ENCODE measurements at regions not wholly inside any gene's neighbourhood (a gene's known extent, or its start where the extent isn't known, plus 50 kb on each side); places are given as distances from the start of the nearest gene placed in this dataset.
"Not testable (repeated sequence)": the region's sequence is repeated elsewhere in the genome, so short reads cannot be mapped to it uniquely, and the experiment has no call there.

DNA sequence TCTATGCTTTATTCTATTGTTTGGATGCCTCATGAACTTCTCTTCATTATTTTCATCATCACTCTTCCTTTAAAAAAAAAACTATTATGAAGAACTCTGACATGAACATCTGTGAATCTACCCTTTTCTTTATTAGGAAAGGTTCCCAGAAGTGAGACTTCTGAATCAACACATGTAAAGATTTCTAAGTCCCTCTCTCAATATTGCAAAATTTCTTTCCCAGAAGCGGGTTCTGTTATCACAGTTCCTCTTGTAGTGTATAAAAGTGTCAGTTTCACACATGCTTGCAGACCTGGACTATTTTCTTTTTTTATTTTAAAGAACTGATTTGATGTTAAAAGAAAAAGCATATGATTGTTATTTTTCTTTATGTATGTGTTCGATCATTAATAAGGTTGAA lies 330.8 kb upstream of the KLF3 start:
- POLR2A ChIA-PET, result no interaction called here

DNA sequence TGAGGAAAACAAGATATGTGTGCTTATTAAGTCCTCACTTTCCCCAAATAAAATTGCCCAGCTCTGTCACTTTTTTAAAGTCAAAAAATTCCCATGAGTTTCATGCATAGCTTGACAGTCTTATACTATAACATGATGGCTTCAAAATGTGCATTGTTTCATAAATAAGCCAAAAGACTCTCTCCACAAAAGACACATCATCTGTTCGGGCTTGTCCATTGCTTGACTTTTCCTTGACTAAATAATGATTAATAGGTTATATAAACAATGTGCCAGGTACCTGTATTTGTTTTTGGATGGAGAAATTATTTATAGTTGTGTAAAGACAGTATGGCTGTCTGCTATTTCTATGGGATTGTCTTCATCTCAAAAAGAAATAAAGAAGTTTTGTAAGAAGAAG lies 329.2 kb upstream of the KLF3 start:
- no peak for DNase-seq (ENCODE audit: extremely low spot score)
- ChIA-PET CTCF (interaction anchor here (1.2 kb wide), 1 partner anchor 15 kb away, joined by 7 read pairs; no protein-coding TSS in a partner anchor), POLR2A (interaction anchor here (0.5 kb wide), 1 partner anchor 1316 kb away, joined by 3 read pairs; no protein-coding TSS in a partner anchor)
- TF ChIP-seq, protein P1, sequence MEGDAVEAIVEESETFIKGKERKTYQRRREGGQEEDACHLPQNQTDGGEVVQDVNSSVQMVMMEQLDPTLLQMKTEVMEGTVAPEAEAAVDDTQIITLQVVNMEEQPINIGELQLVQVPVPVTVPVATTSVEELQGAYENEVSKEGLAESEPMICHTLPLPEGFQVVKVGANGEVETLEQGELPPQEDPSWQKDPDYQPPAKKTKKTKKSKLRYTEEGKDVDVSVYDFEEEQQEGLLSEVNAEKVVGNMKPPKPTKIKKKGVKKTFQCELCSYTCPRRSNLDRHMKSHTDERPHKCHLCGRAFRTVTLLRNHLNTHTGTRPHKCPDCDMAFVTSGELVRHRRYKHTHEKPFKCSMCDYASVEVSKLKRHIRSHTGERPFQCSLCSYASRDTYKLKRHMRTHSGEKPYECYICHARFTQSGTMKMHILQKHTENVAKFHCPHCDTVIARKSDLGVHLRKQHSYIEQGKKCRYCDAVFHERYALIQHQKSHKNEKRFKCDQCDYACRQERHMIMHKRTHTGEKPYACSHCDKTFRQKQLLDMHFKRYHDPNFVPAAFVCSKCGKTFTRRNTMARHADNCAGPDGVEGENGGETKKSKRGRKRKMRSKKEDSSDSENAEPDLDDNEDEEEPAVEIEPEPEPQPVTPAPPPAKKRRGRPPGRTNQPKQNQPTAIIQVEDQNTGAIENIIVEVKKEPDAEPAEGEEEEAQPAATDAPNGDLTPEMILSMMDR (IDR thresholded peaks at IDR 0.05; ENCODE audit: control extremely low read depth, extremely low read depth, low read depth, missing control alignments), result no peak

More for the DNA sequence above, 330.8 kb upstream of the KLF3 start:
- TF ChIP-seq, protein P1 (IDR thresholded peaks at IDR 0.05; ENCODE audit: control extremely low read depth, extremely low read depth, low read depth, missing control alignments), result no peak
- DNase-seq (ENCODE audit: extremely low spot score), result no peak
- CTCF ChIA-PET, result no interaction called here

DNA sequence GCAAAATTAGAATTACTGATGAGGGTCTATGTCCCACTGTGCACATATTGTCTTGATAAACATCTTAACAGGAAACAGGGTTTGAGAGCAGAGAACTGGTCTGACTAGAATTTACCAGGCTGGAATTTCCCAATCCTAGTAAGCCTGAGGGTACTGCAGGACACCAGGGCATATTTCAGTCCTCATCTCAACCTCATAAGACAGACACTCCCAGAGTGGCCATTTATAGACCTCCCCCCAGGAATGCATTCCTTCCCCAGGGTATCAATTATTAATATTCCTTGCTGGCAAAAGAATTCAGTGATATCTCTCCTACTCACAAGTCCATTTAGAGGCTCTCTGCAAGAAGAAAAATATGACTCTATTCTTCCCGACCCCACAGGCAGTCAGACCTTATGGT lies 325.1 kb upstream of the KLF3 start:
- DNase-seq (ENCODE audit: extremely low spot score); POLR2A ChIA-PET: not testable (repeated sequence)
- CTCF ChIA-PET, result interaction anchor here (0.6 to 1.1 kb wide), 2 partner anchors 19 to 406 kb away, joined by 3 to 4 read pairs; no protein-coding TSS in a partner anchor

DNA sequence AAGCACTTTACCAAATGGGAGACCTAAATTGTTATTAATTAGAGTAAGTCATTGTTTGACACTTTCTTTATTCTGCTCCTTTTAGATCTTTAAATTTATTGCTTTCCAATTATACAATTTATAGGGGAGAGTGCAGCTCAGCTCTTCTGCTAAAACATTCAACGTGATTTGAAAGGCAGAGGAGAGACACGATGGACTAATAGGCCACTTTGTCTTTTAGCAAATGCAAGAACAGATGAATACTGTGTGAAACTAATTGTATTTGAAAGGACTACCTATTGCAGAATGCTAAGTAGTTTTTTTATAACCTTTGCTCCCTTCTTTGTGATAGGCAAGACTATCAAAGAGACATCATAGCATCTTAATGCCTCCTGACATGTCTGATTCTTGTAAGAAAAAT lies 320.4 kb upstream of the KLF3 start:
- POLR2A ChIA-PET, result no interaction called here
- TF ChIP-seq, protein P1 (IDR thresholded peaks at IDR 0.05; ENCODE audit: control extremely low read depth, extremely low read depth, low read depth, missing control alignments), result no peak
- no peak for DNase-seq (ENCODE audit: extremely low spot score)
- CTCF ChIA-PET, result no interaction called here

DNA sequence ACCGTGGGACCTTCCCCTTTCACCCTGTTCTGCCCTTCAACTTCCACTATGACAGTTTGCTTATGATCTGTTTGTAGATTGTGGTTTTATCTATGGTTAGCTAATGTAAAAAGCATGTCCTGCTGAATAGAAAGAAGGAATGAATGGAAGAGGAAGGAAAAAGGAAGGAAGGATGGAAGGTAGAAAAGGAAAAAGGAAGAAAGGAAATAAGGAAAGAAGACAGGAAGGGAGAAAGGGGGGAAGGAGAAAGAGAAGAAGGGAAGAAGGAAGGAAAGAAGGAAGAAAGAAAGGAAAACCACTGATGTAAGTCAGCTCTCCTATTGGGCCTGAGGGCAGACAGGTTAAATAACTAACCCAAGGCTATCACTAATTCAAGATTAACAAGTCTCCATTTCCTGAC lies 319.1 kb upstream of the KLF3 start:
- no peak for DNase-seq (ENCODE audit: extremely low spot score)
- TF ChIP-seq, protein P1 (IDR thresholded peaks at IDR 0.05; ENCODE audit: control extremely low read depth, extremely low read depth, low read depth, missing control alignments), result no peak
- CTCF ChIA-PET, result interaction anchor here (1.1 to 1.3 kb wide), 2 partner anchors 24 to 25 kb away, joined by 3 read pairs; no protein-coding TSS in a partner anchor
- POLR2A ChIA-PET, result no interaction called here

DNA sequence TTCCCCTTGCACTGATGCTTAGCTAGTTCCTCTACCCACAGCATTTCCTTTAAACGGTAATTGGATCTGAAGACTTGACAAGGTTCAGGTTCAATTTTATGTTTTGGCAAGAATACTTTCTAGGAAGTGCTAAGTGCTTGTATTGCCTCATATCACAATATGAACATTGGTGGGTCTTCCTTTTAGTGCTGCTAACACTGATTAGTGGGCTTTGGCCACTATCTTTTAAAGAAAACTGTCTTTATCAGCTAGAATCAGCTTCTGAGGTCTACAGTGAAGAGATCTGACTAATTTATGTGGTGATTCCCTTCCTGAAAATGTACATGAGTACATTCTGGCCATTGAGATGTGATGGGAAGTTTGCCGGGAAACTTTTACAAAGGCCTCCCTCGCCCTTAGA lies 316.7 kb upstream of the KLF3 start:
- POLR2A ChIA-PET, result no interaction called here
- CTCF ChIA-PET, result interaction anchor here (1.4 kb wide), 1 partner anchor 17 kb away, joined by 3 read pairs; no protein-coding TSS in a partner anchor
- DNase-seq (ENCODE audit: extremely low spot score), result no peak
- TF ChIP-seq, protein P1 (IDR thresholded peaks at IDR 0.05; ENCODE audit: control extremely low read depth, extremely low read depth, low read depth, missing control alignments), result no peak

DNA sequence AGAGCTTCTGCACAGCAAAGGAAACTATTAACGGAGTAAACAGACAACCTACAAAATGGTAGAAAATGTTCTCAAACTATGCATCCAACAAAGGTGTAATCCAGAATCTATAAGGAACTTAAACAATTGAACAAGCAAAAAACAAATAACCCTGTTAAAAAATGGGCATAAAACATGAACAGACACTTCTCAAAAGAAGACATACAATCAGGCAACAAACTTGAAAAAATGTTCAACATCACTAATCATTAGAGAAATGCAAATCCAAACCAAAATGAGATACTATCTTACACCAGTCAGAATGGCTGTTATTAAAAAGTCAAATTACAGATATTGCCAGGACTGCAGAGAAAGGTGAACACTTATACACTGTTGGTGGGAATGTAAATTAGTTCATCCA lies 309.6 kb upstream of the KLF3 start:
- TF ChIP-seq, protein P1 (IDR thresholded peaks at IDR 0.05; ENCODE audit: control extremely low read depth, extremely low read depth, low read depth, missing control alignments), result no peak
- POLR2A ChIA-PET, result no interaction called here
- DNase-seq (ENCODE audit: extremely low spot score), result no peak
- CTCF ChIA-PET, result no interaction called here

Data from GM10248 (cell line).